K562 (cell line): ENCODE measurements at regions not wholly inside any gene's neighbourhood (a gene's known extent, or its start where the extent isn't known, plus 50 kb on each side); places are given as distances from the start of the nearest gene placed in this dataset.

Source experiments
- ATAC-seq: fragments of 200-7000 bp; cut with Tn5 transposase; 3 replicates; pipeline ENCODE4 v1.9.1; 2020; ENCODE audit warnings: moderate library complexity
- BruUV-seq: library from RNA; stranded (reverse); fragments of 400-500 nt; replicated peaks from 2 replicates; lab custom pipeline; 2021; lab: Mats Ljungman, UMichigan
- CTCF ChIA-PET: fragments of 300-600 bp; formaldehyde crosslinking; extraction: SDS; loops from one replicate; lab custom pipeline; 2021; ENCODE audit warnings: low intra/inter-chr PET ratio; lab: Yijun Ruan, JAX
- POLR2A ChIA-PET: fragments of 300-600, 350-650 bp; sonication (Branson Sonifier 250); formaldehyde crosslinking; extraction: SDS; loops from one replicate; lab custom pipeline; 2021; ENCODE audit warnings: antibody characterized with exemption, inconsistent platforms; lab: Yijun Ruan, JAX
- DNase-seq, 4 experiments: peaks; one replicate each; pipeline versions ENCODE4 v3.0.0 to v3.0.0-alpha.2; 2011 to 2018; ENCODE audit warnings: low spot score in 3 of 4, mixed read lengths in 3 of 4; ENCODE audit errors: extremely low read depth in 1 of 4
- FAIRE-seq: peaks from 2 replicates; lab custom pipeline; 2011; peaks lifted over from hg19 to GRCh38; lab: Jason Lieb, UNC
- H2AFZ ChIP-seq: 2 replicates; pipeline ENCODE4 v1.6.0; 2011; ENCODE audit warnings: low read depth, low read length, control low read depth, inconsistent platforms
- H3K27ac ChIP-seq: fragments of 200-600 bp; 3 replicates; pipeline ENCODE4 v1.8.0; 2011; ENCODE audit warnings: low read depth, mild to moderate bottlenecking, control low read depth, inconsistent platforms, low read length, moderate library complexity, mixed read lengths; ENCODE audit errors: extremely low read depth
- H3K27me3 ChIP-seq, 2 experiments: fragments of 300-600 bp in 1 of 2; 2 replicates in 1 of 2; 3 replicates in 1 of 2; pipeline versions ENCODE4 v1.6.0 to v1.8.0; 2011; ENCODE audit warnings: inconsistent platforms in 2 of 2, low read length in 2 of 2, mild to moderate bottlenecking in 1 of 2, mixed read lengths in 1 of 2, moderate library complexity in 1 of 2; ENCODE audit not compliant: control insufficient read depth in 2 of 2, insufficient read depth in 2 of 2
- H3K36me3 ChIP-seq: fragments of 300-600 bp; 3 replicates; pipeline ENCODE4 v1.8.0; 2011; ENCODE audit warnings: mild to moderate bottlenecking, low read length, inconsistent platforms; ENCODE audit not compliant: control insufficient read depth, insufficient read depth
- H3K4me1 ChIP-seq, 2 experiments: fragments of 200-600 bp in 1 of 2; replicated peaks in 1 of 2; 2 replicates in 1 of 2; 3 replicates in 1 of 2; pipeline versions ENCODE4 v1.5.1 to v1.8.0; 2011; ENCODE audit warnings: inconsistent platforms in 2 of 2, low read length in 2 of 2, mild to moderate bottlenecking in 1 of 2, mixed read lengths in 1 of 2, moderate library complexity in 1 of 2; ENCODE audit not compliant: control insufficient read depth in 2 of 2, insufficient read depth in 2 of 2
- H3K4me2 ChIP-seq: 2 replicates; pipeline ENCODE4 v1.6.1; 2011; ENCODE audit warnings: low read length, control low read depth, inconsistent platforms, mixed read lengths; ENCODE audit not compliant: insufficient read depth
- H3K4me3 ChIP-seq: fragments of 200-600 bp; sonication (generic), shearing (Covaris generic); 2 replicates; pipeline ENCODE4 v1.5.1; 2016; ENCODE audit warnings: control low read depth, inconsistent platforms
- H3K79me2 ChIP-seq: fragments of 200-600 bp; 3 replicates; pipeline ENCODE4 v1.8.0; 2011; ENCODE audit warnings: low read length, inconsistent platforms; ENCODE audit not compliant: control insufficient read depth, insufficient read depth
- H3K9ac ChIP-seq, 2 experiments: 2 replicates each; pipeline versions ENCODE4 v1.6.0 to v1.6.1; 2011; ENCODE audit warnings: low read depth in 2 of 2, low read length in 2 of 2, control low read depth in 1 of 2, inconsistent platforms in 1 of 2, mild to moderate bottlenecking in 1 of 2, mixed read lengths in 1 of 2; ENCODE audit not compliant: insufficient read depth in 1 of 2
- H3K9me1 ChIP-seq: one replicate; pipeline ENCODE4 v1.6.0; 2011; ENCODE audit warnings: inconsistent platforms, mild to moderate bottlenecking, low read length, moderate library complexity; ENCODE audit not compliant: control insufficient read depth, insufficient read depth
- H3K9me3 ChIP-seq: replicated peaks from 2 replicates; pipeline ENCODE4 v1.5.1; 2011; ENCODE audit warnings: low read depth, low read length, inconsistent platforms; ENCODE audit not compliant: control insufficient read depth, insufficient read depth
- H4K20me1 ChIP-seq: replicated peaks from 2 replicates; pipeline ENCODE4 v1.6.1; 2011; ENCODE audit warnings: low read length, inconsistent platforms, mixed read lengths; ENCODE audit not compliant: control insufficient read depth, insufficient read depth
- CCNT2 ChIP-seq: IDR thresholded peaks from 2 replicates; pipeline ENCODE4 v1.6.1; 2011; ENCODE audit warnings: borderline replicate concordance, low read depth, mild to moderate bottlenecking, moderate library complexity, mixed read lengths, low read length; ENCODE audit not compliant: insufficient read length; ENCODE audit errors: extremely low read depth
- E2F5 ChIP-seq: sonication (generic); formaldehyde crosslinking; IDR thresholded peaks from 2 replicates; pipeline ENCODE4 v1.8.0; 2022; ENCODE audit warnings: mild to moderate bottlenecking, missing genetic modification reagents
- FOXJ2 ChIP-seq: fragments of 200-800 bp; sonication (Bioruptor generic); IDR thresholded peaks from 2 replicates; pipeline ENCODE4 v1.6.1; 2016; ENCODE audit warnings: missing genetic modification characterization, missing compliant biosample characterization
- GABPB1 ChIP-seq: sonication (generic); formaldehyde crosslinking; IDR thresholded peaks from 2 replicates; pipeline ENCODE4 v1.8.0; 2022; ENCODE audit warnings: mild to moderate bottlenecking, missing genetic modification reagents
- HEY1 ChIP-seq: fragments of 250-450 bp; sonication (Bioruptor Pico); IDR thresholded peaks from 2 replicates; pipeline ENCODE4 v1.5.0; 2020; ENCODE audit warnings: mild to moderate bottlenecking, moderate library complexity, borderline replicate concordance
- LARP7 ChIP-seq: fragments of 450-650 bp; IDR thresholded peaks from 2 replicates; pipeline ENCODE4 v1.6.1; 2016
- POLR2AphosphoS2 ChIP-seq: IDR thresholded peaks from 2 replicates; pipeline ENCODE4 v1.6.1; 2012; ENCODE audit warnings: low read length, improper control_type of control experiment
- POLR2H ChIP-seq: IDR thresholded peaks from 2 replicates; pipeline ENCODE4 v1.6.1; 2016; ENCODE audit warnings: missing genetic modification characterization, low read depth, mild to moderate bottlenecking, control low read depth, missing compliant biosample characterization, moderate library complexity
- RNF2 ChIP-seq: sonication (generic); IDR thresholded peaks from 2 replicates; pipeline ENCODE4 v1.6.1; 2016
- SNIP1 ChIP-seq: fragments of 450-650 bp; IDR thresholded peaks from 2 replicates; pipeline ENCODE4 v1.7.1; 2017; ENCODE audit warnings: low read depth, mild to moderate bottlenecking
- TCF7L2 ChIP-seq: fragments of 150-350 bp; IDR thresholded peaks from 2 replicates; pipeline ENCODE4 v1.6.1; 2016; ENCODE audit warnings: low read depth, mild to moderate bottlenecking, low read length, moderate library complexity
- TRIM28 ChIP-seq: fragments of 450-650 bp; IDR thresholded peaks from 2 replicates; pipeline ENCODE4 v1.6.1; 2017
- ZNF24 ChIP-seq: fragments of 450-650 bp; IDR thresholded peaks from 2 replicates; pipeline ENCODE4 v1.6.1; 2016
- ZNF354B ChIP-seq: fragments of 250-450 bp; sonication (Bioruptor Pico); IDR thresholded peaks from 2 replicates; pipeline ENCODE4 v1.4.0; 2020
- ZNF584 ChIP-seq: fragments of 200-800 bp; sonication (Bioruptor generic); IDR thresholded peaks from 2 replicates; pipeline ENCODE4 v1.6.1; 2016; ENCODE audit warnings: low read depth, mild to moderate bottlenecking, missing genetic modification characterization, missing compliant biosample characterization
- ZNF76 ChIP-seq: fragments of 250-450 bp; sonication (Bioruptor Pico); IDR thresholded peaks from 2 replicates; pipeline ENCODE4 v1.4.0; 2020; ENCODE audit warnings: mild to moderate bottlenecking, moderate library complexity, borderline replicate concordance
- ZNF77 ChIP-seq: fragments of 250-450 bp; sonication (Bioruptor Pico); IDR thresholded peaks from 2 replicates; pipeline ENCODE4 v1.5.0; 2020
- ZNF780A ChIP-seq: fragments of 250-450 bp; sonication (Bioruptor Pico); IDR thresholded peaks from 2 replicates; pipeline ENCODE4 v1.5.0; 2021; ENCODE audit warnings: mild to moderate bottlenecking
- WGBS: fragments of 100-300 bp; shearing (Covaris generic); methylation state at CpG from one replicate; pipeline ENCODE4 v1.1.6; 2016; ENCODE audit warnings: low coverage, mixed read lengths; ENCODE audit not compliant: insufficient coverage; ENCODE audit errors: missing lambda C conversion rate; 5-methylcytosine and 5-hydroxymethylcytosine counted together
- in situ Hi-C: fragments of 300-500 bp; cut with MboI; formaldehyde crosslinking; loops from 4 replicates; pipeline ENCODE4 v1.15.0; 2018; ENCODE audit warnings: inconsistent platforms, mixed read lengths
- intact Hi-C: fragments of 100-400 bp; cut with micrococcal nuclease; formaldehyde crosslinking; loops from 2 replicates; pipeline ENCODE4 v1.14.2; 2022
- TF ChIP-seq, protein P1 (sequence below): sonication (generic); formaldehyde crosslinking; IDR thresholded peaks from 2 replicates; pipeline ENCODE4 v1.8.0; 2023; ENCODE audit warnings: mild to moderate bottlenecking, missing genetic modification reagents
- TF ChIP-seq, protein P2 (sequence below): fragments of 250-450 bp; sonication (Bioruptor Pico); IDR thresholded peaks from 2 replicates; pipeline ENCODE4 v1.8.0; 2022; ENCODE audit warnings: inconsistent platforms

GRCh38 chr4:136599890-136600289, 932.4 kb downstream of the PCDH18 start:
- intact Hi-C loops = no loop called here
- Histone ChIP-seq H3K9ac (no peak overlapping the region), H3K79me2 (no peaks in the 10 kb centered on the region), H4K20me1 (no peaks in the 10 kb centered on the region), H3K36me3 (no peaks in the 10 kb centered on the region), H3K4me2 (no peak overlapping the region), H3K4me1 (no peaks in the 10 kb centered on the region), H3K27me3 (no peaks in the 10 kb centered on the region), H3K4me3 (no peak overlapping the region), H3K9me1 (no peaks in the 10 kb centered on the region), H2AFZ (no peak overlapping the region), H3K9me3 (no peaks in the 10 kb centered on the region; the same call in 1 of the 2 replicates), H3K27ac (no peak overlapping the region)
- FAIRE-seq (no peak), ATAC-seq (no peak), DNase-seq (no peak)
- in situ Hi-C loops = no loop called here
- CTCF ChIA-PET = no interaction called here
- POLR2A ChIA-PET = no interaction called here
- 0% methylated on average over 3 of the region's 3 CpGs for WGBS
- TF ChIP-seq SNIP1 (no peak), RNF2 (no peak), TRIM28 (no peak), ZNF76 (CRISPR knock-in tag) (no peak), E2F5 (CRISPR knock-in tag) (no peak), POLR2H (tag) (no peak), ZNF77 (CRISPR knock-in tag) (no peak), ZNF780A (CRISPR knock-in tag) (no peak), ZNF584 (CRISPR knock-in tag) (no peak), FOXJ2 (no peak), POLR2AphosphoS2 (no peak), TCF7L2 (no peak), GABPB1 (CRISPR knock-in tag) (no peak), CCNT2 (no peak), HEY1 (CRISPR knock-in tag) (no peak), LARP7 (no peak), ZNF354B (no peak), ZNF24 (no peak)
- TF ChIP-seq, protein P1, sequence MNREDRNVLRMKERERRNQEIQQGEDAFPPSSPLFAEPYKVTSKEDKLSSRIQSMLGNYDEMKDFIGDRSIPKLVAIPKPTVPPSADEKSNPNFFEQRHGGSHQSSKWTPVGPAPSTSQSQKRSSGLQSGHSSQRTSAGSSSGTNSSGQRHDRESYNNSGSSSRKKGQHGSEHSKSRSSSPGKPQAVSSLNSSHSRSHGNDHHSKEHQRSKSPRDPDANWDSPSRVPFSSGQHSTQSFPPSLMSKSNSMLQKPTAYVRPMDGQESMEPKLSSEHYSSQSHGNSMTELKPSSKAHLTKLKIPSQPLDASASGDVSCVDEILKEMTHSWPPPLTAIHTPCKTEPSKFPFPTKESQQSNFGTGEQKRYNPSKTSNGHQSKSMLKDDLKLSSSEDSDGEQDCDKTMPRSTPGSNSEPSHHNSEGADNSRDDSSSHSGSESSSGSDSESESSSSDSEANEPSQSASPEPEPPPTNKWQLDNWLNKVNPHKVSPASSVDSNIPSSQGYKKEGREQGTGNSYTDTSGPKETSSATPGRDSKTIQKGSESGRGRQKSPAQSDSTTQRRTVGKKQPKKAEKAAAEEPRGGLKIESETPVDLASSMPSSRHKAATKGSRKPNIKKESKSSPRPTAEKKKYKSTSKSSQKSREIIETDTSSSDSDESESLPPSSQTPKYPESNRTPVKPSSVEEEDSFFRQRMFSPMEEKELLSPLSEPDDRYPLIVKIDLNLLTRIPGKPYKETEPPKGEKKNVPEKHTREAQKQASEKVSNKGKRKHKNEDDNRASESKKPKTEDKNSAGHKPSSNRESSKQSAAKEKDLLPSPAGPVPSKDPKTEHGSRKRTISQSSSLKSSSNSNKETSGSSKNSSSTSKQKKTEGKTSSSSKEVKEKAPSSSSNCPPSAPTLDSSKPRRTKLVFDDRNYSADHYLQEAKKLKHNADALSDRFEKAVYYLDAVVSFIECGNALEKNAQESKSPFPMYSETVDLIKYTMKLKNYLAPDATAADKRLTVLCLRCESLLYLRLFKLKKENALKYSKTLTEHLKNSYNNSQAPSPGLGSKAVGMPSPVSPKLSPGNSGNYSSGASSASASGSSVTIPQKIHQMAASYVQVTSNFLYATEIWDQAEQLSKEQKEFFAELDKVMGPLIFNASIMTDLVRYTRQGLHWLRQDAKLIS = no peak
- TF ChIP-seq, protein P2, sequence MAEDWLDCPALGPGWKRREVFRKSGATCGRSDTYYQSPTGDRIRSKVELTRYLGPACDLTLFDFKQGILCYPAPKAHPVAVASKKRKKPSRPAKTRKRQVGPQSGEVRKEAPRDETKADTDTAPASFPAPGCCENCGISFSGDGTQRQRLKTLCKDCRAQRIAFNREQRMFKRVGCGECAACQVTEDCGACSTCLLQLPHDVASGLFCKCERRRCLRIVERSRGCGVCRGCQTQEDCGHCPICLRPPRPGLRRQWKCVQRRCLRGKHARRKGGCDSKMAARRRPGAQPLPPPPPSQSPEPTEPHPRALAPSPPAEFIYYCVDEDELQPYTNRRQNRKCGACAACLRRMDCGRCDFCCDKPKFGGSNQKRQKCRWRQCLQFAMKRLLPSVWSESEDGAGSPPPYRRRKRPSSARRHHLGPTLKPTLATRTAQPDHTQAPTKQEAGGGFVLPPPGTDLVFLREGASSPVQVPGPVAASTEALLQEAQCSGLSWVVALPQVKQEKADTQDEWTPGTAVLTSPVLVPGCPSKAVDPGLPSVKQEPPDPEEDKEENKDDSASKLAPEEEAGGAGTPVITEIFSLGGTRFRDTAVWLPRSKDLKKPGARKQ (CRISPR knock-in tag) = no peak
- BruUV-seq = no TSS peak
